Raji (cell line): ENCODE measurements at regions not wholly inside any gene's neighbourhood (a gene's known extent, or its start where the extent isn't known, plus 50 kb on each side); places are given as distances from the start of the nearest gene placed in this dataset.

Source experiments
- POLR2A ChIP-seq: IDR thresholded peaks from 2 replicates; pipeline ENCODE4 v1.6.1; 2011; ENCODE audit warnings: low read depth, low read length, control low read depth; ENCODE audit not compliant: insufficient read depth

GRCh38 chr4:3829211-3829955, 63.2 kb downstream of the ADRA2C start:
- no peak for TF ChIP-seq POLR2A

DNA sequence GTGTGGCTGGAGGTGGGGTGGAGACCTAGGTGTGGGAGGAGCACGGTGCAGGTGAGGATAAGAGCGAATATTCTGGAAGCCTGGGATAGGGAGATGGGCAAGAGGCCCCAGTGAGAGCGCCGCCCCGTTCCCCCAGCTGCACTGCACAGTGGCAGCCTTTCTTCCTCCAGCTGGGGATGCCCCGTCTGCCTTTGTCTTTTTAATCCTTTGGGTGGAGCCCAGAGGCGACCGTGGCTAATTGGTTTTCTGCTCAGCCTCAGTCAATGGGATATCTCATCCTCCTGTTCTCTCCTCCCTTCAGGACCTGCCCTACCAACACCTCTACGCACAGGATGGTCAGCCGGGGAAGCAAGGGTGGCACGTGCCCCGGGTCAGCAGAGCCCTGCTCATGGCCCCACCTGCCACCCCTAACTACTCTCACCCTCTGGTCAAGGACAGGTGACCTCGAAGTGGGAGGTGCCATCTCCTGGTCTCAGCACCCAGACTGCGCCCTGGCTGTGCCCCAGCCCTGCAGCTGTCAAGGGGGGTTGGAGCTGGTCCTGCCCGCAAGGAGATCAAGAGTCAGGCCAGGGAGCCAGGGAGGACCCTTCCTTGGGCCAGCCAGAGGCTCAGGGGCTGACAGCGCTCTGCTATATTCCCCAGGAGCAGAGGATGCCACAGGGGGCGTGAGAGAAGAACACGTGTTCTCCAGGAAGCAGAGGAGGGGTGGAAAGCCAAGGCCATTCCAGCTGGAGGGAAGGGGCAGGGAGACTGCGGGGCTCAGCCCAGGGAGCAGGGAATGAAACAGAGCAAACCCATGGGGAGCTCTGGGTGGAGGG, 64.0 kb downstream of the ADRA2C start:
- TF ChIP-seq POLR2A = no peak

- no peak for TF ChIP-seq POLR2A
These were observed 64.8 kb downstream of the ADRA2C start for GRCh38 chr4:3830774-3831528.

DNA sequence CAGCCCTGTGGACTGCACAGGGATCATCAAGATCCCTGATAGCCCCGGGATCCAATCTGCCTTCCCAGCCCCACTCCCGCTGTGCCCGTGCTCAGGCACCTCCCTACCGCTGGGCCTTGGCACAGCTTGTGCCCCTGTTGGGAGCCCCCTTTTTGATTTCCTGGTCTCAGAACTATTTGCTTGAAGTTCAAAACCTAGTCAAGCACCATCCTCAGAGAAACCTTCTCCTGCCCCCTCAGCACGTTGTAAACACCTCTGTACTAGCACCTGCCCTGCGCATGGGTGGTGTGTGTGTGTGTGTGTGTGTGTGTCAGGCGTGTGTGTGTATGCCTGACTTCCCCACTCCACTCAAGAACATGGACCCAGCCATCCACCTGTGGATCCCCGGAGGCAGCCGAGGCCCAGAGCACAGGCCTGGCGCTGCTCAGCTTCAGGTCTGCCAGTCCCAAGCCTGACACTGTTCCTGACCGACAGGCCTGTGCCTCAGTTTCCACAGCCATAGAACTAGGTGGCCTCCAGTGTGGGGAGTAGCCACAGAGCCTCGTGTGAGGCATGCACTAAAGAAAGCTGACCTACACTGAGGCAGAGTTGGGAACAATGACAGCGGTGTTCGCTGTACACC, 65.5 kb downstream of the ADRA2C start:
- TF ChIP-seq POLR2A = no peak

DNA sequence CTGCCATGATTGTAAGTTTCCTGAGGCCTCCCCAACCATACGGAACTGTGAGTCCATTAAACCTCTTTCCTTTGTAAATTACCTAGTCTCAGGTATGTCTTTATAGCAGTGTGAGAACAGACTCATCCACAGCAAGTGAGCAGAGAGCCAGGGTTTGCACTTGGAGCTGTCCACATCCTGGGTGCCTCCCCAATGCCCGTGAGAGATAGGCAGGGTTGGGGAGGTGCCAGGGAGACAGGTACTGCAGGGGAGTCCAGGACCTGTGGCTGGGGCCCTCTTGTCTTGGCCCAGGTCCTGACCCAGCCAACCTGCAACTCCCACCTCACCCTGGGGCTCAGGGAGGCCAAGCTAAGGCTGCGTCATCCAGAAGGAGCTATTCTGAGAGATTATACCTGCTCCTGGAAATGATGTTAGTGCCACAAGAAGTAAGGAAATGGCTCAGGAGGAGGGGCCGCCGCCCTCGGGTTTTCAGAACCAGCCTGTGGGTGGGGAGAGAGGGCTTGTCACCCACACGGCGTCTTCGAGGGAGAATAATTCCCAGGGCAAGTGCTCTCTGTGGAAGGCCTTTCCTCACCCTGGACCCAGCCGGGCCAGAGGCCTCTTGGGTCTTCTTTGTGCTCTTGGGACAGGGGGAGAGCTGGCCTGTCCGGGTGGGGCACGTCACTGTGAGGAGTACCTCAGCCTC, 66.5 kb downstream of the ADRA2C start:
- TF ChIP-seq POLR2A = no peak

DNA sequence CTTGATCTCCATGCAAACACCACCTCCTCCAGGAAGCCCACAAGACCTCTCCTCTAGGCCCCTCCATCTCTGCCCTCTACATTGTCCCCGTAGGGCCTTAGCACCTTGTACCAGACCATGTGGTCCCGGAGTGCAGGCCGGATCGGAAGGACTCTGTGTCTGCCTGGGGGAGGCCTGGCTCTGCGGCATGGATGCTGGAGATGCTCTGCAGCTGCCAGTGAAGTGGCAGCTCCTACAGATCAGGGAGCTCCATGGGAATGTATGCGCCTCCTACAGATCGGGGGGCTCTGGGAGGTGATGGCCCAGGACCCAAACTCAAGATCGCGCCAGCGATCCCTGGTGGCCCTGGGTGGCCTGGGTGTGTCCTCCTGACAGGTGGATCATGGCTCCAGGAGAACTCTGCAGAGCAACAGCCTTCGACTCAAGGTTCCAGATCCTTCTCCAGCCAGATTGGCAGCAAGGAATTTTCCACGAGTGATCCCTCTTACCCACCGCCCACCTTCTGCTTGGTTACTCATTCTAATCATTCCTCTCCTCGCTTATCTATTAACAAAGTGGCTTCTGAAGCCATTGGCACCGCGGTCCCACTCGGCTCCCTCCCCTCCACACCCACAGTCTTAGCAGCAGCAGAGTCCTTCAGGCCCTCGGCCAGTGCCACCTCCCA, 67.3 kb downstream of the ADRA2C start:
- TF ChIP-seq POLR2A = no peak

- no peak for TF ChIP-seq POLR2A
These were observed 68.0 kb downstream of the ADRA2C start for GRCh38 chr4:3834186-3834662.

GRCh38 chr4:3834663-3835521, 68.7 kb downstream of the ADRA2C start:
- no peak for TF ChIP-seq POLR2A

DNA sequence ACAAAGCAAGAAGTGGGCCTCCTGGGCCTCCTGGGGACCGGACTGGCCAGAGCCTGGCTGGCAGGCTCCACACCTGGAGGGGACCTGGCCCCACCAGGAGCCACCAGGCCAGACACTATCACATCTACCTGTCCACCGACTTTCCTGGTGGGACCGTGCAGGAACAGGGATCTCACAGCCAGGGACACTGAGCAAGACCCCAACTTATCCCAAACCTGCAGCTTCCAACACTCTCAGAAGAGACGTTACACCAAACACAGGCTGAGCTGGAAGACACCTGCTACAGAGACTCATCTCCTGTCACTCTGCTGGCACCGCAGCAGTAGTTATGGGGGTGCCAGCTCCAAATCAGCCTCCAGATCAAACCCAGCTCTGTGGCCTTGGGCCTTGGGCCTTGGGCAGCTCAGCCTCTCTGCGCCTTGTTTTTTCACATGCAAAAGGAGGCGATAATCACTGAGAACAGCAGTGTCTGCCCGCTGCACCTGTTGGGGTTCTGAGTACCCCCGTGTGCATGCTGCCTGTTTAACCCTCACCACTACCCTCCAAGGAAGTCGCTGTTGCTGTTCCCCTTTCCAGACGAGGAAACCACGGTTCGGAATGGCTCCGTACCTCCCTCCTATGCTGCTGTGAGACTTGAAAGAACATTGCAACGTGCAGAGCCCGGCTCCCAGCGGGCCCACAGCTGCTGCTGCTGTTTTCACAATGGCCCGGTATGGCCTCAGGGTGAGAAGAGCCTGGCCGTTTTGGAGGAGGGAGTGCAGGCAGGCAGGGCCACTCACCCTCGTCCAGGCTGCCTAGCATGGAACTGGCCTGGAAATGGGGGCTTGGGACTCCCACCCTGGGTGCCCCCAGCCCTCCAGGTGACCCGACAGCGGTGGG, 69.6 kb downstream of the ADRA2C start:
- TF ChIP-seq POLR2A = no peak

- no peak for TF ChIP-seq POLR2A
These were observed 70.2 kb downstream of the ADRA2C start for GRCh38 chr4:3836406-3836755.

DNA sequence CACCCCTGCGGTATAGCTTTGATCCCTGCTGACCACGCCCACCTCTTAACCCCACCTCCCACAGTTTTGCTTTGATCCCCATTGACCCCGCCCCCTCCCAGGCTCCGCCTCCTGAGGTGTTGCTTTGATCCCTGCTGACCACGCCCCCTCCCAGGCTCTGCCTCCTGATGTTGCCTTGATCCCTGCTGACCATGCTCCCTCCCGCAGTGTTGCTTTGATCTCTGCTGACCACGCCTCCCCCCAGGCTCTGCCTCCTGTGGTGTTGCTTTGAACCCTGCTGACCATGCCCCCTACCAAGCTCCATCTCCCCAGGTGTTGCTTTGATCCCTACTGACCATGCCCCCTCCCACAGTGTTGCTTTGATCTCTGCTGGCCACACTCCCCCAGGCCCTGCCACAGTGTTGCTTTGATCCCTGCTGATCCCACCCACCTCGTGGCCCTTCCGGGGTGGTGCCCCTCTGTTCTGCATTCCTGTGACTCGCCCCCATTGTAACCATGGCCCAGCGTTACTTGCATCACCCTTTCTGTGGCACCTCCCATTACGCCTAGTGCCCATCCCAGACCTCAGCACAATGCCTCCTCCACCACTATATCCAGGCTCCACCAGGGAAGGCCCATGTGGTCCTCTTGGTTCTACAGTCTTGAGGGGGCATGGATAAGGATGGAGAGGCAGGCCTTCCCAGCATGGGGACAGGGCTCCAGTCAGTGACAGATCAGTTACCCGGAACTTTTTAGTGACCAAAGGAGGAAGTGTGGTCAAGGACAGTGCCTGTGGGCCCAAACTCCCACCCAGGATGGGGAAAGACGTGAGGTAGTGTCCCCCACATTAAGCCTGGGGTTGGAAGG, 70.8 kb downstream of the ADRA2C start:
- no peak for TF ChIP-seq POLR2A
